Fibroblast of mammary gland (primary cell): ENCODE measurements at regions not wholly inside any gene's neighbourhood (a gene's known extent, or its start where the extent isn't known, plus 50 kb on each side); places are given as distances from the start of the nearest gene placed in this dataset.
A peak's percentile ranks its signal among the peaks of the same experiment; 100 is the strongest.

ENCODE experiments used
- DNase-seq: peaks from one replicate; pipeline ENCODE4 v3.0.0-alpha.2; 2010; ENCODE audit warnings: low read depth
- H3K4me3 ChIP-seq: 2 replicates; pipeline ENCODE4 v1.5.1; 2011; ENCODE audit warnings: low read depth, mild to moderate bottlenecking, low read length, moderate library complexity; ENCODE audit not compliant: control insufficient read depth
- TF ChIP-seq, protein P1 (sequence below): conservative IDR thresholded peaks from 2 replicates; pipeline ENCODE4 v1.5.1; 2011; ENCODE audit warnings: low read depth, low read length, inconsistent platforms; ENCODE audit not compliant: control insufficient read depth, insufficient read depth

DNA sequence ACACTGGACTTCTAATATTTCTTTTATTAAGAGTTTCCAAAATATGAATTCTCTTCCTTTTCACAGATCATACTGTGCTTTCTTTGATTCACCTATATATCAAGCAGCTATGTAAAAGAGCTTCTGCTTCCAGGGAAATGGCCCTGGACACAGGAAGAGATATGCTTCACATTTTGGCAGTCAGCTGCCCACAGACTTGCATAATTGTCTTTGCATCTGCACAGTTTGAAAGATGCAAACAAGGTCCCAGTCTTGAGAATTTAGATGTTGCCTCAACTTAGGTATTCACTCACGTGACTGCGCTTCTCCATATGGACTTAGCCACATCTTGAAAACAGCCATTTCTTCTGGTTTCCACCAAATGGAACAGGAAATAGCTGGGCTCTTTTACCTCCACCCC lies 92.3 kb upstream of the POU2AF2 start:
- no peak for DNase-seq
- no peak overlapping the region for H3K4me3 ChIP-seq
- TF ChIP-seq, protein P1, sequence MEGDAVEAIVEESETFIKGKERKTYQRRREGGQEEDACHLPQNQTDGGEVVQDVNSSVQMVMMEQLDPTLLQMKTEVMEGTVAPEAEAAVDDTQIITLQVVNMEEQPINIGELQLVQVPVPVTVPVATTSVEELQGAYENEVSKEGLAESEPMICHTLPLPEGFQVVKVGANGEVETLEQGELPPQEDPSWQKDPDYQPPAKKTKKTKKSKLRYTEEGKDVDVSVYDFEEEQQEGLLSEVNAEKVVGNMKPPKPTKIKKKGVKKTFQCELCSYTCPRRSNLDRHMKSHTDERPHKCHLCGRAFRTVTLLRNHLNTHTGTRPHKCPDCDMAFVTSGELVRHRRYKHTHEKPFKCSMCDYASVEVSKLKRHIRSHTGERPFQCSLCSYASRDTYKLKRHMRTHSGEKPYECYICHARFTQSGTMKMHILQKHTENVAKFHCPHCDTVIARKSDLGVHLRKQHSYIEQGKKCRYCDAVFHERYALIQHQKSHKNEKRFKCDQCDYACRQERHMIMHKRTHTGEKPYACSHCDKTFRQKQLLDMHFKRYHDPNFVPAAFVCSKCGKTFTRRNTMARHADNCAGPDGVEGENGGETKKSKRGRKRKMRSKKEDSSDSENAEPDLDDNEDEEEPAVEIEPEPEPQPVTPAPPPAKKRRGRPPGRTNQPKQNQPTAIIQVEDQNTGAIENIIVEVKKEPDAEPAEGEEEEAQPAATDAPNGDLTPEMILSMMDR: no peak

DNA sequence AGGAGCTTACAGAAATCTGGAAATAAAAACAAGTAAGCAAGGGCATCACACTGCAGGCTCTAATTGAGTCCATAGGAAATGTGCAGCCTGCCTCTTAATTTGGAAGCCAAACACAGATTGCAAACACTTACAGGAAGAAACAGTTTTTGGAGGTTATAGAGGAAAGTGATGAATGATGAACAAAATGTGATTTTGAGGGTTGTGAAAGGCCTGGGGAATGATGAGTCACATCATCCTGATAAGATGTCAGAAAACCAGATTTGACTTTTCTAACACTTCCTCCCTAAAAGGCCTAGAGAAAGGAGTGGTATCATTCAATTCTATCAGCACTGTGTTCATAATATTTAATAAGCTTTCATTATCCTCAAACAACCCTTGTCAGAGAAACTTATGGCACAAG lies 96.6 kb upstream of the POU2AF2 start:
- DNase-seq: peak; percentile 53
- TF ChIP-seq, protein P1: no peak

GRCh38 chr11:111148121-111148520 lies 97.4 kb upstream of the POU2AF2 start:
- no peak for DNase-seq
- TF ChIP-seq, protein P1: no peak
- H3K4me3 ChIP-seq: no peak overlapping the region

More for the DNA sequence above, 96.6 kb upstream of the POU2AF2 start:
- H3K4me3 ChIP-seq: no peak overlapping the region

GRCh38 chr11:111137846-111138245 lies 107.7 kb upstream of the POU2AF2 start:
- H3K4me3 ChIP-seq: no peak overlapping the region
- TF ChIP-seq, protein P1: no peak
- no peak for DNase-seq

DNA sequence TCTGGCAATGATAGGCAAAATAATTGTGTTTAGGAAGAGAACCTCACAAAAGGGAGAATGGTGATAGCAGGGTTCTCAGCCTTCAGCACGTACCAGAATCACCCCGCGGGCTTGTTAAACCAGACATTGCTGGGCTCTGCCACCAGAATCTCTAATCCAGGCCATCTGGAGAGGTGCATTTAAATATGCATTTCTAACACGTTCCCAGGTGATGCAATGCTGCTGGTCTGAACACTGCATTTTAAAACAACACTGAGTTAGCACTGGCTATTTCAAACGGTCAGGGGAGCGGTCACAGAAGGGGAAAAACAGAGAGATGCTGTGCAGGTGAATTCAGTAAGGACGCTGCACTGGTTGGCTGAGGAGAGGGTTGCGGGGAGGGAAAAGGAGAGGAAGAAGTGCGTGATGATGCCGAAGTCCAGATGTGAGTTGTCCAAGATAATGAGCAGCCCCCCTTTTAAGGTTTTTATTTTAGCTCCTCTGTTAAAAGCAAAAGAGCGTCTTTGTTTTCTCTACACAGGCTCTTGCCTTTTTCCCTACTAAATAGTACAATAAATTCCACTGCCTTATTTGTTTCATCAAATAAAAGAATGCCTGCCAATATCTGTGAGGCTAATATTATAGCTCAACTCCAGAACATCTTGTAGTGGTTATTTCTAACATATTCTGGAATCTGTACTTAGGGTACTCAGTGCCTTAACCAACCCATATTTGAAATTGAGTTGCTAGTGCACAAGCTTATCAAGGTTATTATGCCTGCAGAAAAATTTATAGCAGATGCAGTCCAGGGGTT lies 109.6 kb upstream of the POU2AF2 start:
- no peak for DNase-seq
- H3K4me3 ChIP-seq: no peak overlapping the region
- TF ChIP-seq, protein P1: no peak

DNA sequence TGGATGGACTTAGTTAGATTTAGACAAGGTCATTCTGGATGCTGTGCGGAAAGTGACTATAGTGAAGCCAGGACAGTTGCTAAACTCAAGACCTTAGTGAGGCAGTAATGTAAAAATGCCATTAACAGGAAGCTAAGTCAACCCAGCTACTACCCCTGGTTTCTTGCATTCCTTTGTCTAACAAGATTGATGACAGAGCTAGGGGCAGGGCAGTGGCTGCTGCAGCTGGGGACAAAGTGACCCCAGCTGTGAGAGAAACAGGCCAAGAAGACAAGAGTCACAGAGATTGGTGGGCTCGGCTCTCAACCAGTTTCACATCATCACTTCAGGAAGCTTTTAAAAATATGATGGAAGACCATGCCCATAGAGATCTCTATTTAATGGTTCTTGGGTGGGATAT lies 110.4 kb upstream of the POU2AF2 start:
- TF ChIP-seq, protein P1: no peak
- DNase-seq: no peak
- H3K4me3 ChIP-seq: no peak overlapping the region
